ENCODE measurements at regions not wholly inside any gene's neighbourhood (a gene's known extent, or its start where the extent isn't known, plus 50 kb on each side); places are given as distances from the start of the nearest gene placed in this dataset.
"Not testable (repeated sequence)": the region's sequence is repeated elsewhere in the genome, so short reads cannot be mapped to it uniquely, and the experiment has no call there.

DNA sequence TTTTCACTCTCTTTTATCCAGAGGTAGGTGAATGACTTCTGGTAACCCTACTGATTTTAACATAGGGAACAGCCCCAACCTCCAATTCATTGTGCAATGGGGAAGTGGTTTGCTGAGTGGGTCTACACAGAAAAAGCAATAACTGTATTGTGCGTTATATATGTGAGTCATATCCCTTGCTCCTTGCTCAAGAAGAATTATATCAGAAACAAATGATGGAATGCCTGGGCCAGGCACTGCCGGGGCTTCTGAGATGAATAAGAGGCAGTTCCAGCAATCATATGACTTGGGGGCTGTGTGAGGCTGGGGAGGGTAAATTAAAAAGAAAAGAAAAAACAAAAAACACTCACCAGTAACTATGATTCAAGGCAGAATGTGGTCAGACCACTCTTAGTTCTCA, 79.2 kb upstream of the ABCA1 start:
- DNase-seq = peak in 6 of 42 donors; percentile 8 to 71 (median 31)
- intact Hi-C loops (cut with DNase I) = no loop called here

DNA sequence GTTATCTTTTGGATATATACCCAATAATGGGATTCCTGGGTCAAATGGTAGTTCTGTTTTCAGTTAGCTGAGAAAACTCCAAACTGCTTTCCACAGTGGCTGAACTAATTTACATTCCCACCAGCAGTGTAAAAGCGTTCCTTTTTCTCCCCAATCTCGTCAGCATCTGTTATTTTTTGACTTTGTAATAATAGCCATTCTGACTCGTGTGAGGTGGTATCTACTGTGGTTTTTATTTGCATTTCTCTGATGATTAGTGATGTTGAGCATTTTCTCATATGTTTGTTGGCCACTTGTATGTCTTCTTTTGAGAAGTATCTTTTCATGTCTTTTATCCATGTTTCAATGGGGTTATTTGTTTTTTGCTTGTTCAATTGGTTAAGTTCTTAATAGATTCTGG, 82.1 kb upstream of the ABCA1 start:
- DNase-seq; intact Hi-C loops (cut with DNase I): not testable (repeated sequence)

DNA sequence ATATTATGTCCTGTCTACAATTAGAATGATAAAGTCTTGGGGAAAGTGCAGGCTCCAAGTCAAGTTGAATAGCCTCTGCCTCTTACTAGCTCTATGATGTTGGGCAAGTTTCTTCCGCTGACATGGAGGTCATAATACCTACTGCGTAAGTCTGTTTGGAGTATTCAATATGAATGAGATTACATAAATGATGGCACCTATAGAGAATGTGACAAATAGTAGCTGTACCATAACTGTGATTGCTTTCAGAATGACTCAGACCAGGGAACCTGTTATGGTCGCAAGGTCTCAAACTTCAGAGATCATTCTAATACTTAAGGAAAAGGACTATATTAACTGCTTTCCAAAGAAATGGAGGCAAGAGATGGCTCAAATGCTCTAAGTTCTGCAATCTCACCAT, 94.0 kb upstream of the ABCA1 start:
- intact Hi-C loops (cut with DNase I) = no loop called here
- no peak for DNase-seq

DNA sequence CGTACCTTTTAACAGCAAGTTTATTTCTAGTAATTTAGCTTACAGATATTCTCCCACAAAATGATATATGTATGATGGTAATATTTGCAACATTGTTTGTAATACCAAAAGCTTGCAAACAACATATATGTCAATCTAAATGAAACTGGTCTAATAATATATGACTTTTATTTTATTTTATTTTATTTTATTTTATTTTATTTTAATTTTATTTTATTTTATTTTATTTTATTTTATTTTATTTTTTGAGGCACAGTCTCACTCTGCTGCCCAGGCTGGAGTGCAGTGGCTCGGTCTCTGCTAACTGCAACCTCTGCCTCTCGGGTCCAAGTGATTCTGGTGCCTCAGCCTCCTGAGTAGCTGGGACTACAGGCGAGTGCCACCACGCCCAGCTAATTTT, 94.6 kb upstream of the ABCA1 start:
- intact Hi-C loops (cut with DNase I); DNase-seq: not testable (repeated sequence)

DNA sequence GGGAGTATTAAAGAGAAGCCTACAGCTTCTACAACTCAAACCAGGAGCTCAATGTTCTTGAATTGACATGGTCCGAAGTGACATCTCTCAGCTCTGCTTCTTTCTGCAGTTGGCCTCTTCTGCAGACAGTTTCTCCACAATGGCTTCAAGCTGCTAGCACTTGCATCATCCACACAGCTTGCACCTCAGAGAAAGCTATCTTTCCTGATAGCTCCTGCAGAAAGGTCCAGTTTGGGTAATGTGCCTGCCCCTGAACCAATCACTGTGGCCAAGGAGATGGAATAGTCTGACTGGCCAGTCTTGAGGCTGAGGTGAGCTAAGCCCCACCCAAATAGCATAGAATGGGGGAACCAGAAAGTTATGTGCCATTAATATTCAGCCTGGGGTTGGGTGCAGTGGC, 95.8 kb upstream of the ABCA1 start:
- DNase-seq = no peak

DNA sequence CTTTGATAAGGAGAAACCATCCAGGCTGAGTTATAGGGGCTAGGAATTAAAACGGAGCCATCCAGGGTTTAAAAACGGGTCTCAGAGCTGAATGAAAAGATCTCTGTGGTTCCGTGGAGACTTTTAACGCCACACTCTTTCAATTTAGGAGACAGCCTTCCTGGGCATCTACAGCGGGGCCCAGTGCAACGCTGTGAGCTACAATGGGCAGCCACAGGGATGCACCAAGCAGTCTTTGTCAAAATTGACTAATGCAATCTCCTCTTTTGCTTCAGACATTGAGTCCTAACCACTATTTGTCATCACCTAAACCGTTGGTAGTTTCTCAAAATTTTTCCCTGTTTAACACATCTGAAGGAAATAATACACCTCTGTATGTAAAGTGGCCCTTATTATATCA, 96.6 kb upstream of the ABCA1 start:
- no peak for DNase-seq
- intact Hi-C loops (cut with DNase I) = no loop called here

More for the DNA sequence above, 95.8 kb upstream of the ABCA1 start:
- intact Hi-C loops (cut with DNase I) = no loop called here

DNA sequence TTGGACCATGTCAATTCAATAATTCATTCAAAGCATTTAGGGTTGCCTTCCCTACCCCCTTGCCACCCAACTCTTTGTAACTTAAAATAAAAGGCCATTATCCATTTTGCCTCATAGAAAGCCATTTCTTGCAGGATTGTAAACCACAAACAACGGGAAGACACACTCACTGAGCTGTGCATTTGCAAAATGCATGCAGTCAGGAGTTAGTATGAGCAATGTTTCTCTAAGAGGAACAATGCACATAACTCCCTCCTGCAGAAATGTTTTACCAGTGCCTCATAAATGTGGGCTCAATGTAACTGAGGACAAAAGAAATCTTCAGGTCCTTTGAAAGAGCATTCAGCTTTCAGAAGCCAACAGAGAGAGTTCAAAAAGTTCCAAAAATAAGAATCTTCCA, 98.5 kb upstream of the ABCA1 start:
- intact Hi-C loops (cut with DNase I) = no loop called here
- no peak for DNase-seq

DNA sequence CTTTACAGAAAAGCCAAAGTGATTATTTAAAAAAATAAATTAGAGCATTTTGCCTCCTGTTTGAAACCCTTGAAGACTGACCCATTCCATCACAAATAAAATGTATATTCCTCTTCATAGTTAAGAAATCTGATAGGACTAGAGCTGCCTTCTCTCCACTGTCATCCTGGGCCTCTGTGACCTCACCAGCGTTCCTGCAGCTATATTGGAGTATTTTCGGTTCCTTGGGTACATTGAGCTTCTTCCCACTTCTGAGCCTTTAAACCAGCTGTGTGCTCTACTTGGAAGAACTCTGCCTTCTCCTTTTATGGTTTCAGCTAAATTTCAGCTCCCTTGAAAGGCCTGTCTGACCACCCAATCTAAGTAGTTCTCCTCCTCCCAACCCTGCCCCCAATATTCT, 99.1 kb upstream of the ABCA1 start:
- DNase-seq = no peak
- intact Hi-C loops (cut with DNase I) = no loop called here

DNA sequence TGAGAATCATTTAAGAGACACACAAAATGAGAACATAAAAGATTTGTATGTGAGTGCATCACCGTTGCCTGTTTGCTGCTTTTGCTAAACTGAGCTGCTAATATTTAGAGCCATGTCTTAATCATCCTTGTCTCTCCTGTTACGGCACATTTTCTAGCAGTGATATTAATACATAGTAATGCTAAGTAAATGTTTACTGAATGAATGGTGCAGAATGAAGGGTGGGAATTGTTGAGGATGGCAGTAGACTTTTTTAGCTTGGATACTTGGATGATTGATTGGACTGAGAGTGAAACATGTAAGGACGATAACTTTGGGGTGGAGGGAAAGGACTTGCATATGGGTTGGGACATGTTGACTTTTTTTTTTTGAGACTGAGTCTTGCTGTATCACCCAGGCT, 102.3 kb upstream of the ABCA1 start:
- no peak for DNase-seq
- intact Hi-C loops (cut with DNase I) = no loop called here

DNA sequence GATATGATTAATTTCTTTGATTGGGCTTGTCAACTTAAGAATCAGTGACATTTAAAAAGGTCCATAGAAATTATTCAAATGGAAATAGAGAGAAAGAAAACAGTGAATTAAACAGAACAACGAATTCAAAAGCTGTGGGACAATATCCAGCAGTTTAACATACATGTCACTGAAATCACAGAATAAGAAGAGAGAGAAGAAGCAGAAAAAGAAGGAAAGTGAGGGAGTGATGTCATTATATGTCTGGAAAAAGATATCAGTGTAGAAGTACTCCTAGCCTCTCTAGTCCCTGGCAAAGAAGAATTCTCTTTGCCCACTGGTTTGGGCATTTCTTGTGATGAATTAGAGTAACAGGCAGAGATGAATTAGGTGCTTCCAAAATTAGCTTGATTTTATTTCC, 109.2 kb upstream of the ABCA1 start:
- no peak for DNase-seq
- intact Hi-C loops (cut with DNase I) = no loop called here

DNA sequence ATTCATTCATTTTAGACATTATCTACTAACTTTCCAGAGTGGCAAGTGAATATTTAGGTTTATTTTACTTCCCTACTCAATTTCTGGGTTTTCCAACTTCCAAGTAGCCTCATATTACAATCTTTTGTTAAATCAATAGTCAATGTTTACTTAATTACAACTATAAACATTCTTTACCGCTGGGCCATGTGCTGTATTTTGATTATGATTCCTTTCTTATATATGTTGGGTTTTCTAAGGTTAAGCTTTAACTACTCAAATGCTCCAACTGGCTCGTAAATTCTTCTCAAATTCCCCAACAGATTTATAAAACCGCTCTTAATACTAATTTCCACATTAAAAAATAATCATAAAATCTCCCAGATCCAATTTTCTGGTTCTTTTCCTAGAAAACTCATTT, 110.1 kb upstream of the ABCA1 start:
- no peak for DNase-seq
- intact Hi-C loops (cut with DNase I) = no loop called here

DNA sequence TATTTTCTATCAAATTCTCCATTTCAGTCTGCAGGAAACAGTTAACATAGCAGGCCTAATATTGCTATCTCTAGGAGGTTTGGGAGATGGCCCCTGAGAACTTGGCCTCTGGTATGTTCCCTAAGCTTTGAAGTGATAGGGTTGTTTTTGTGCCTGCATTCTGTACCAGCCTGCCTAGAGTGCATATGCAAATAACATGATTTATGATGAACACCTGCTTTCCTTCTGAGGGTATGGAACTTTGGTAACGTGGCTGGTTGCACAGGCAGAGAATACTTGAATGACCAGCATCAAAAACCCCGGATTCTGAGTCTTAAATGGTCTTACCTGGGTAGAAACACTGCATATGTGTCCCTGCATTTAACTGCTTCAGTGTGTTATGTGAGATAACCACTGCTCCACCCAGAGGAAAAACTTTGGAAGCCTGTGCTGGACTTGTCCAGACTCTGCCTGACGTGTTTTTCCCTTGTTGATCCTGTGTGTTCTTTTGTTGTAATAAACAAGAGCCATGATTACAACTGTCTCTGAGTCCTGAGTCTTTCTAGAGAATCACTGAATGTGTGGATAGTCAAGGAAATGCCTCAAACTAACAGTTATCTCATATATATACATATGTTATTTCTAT, 111.3 kb upstream of the ABCA1 start:
- intact Hi-C loops (cut with DNase I) = no loop called here
- DNase-seq = no peak

DNA sequence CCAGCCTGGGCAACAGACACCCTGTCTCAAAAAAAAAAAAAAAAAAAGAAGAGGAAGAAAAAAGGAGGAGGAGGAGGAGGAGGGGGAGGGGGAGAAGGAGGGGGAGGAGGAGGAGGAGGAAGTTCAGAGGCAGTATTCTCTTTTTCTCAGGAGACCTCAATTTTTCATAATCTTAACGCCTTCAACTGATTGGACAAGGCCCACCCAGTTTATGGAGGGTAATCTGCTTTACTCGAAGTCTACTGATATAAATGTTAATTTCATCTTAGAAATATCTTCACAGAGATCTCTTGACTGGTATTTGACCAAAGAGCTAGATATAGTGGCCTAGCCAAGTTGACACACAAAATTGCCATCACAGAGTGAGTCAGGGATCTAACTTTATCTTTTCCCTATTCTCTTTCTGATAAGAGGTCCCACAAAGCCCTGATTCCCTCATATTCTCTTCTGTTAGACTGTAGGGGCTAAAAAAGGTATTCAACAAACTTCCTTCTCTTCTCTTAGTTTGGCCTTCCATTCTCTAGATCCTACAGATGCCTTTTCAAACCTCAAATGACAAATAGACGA, 115.5 kb upstream of the ABCA1 start:
- intact Hi-C loops (cut with DNase I) = no loop called here
- DNase-seq = no peak

DNA sequence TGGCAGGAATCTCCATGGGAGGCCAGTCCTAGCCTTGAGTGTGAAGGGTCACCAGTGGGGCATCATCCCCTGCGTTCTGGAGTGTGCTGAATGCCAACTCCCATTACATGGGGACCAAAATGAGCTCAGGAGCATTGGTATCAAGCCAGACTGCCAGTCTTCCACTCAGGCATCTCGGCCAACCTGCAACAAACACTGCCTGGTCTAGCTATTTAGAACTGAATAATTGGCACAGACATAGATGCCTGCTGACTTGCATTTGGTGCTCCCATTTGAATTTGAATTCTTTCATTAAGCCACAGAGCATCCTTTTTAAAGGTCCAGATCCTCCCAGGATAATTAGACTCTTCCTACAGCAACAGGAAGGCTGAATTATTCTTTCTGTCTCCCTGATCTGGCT, 116.6 kb upstream of the ABCA1 start:
- peak in 26 of 42 donors; percentile 8 to 66 (median 42) for DNase-seq
- intact Hi-C loops (cut with DNase I) = no loop called here

DNA sequence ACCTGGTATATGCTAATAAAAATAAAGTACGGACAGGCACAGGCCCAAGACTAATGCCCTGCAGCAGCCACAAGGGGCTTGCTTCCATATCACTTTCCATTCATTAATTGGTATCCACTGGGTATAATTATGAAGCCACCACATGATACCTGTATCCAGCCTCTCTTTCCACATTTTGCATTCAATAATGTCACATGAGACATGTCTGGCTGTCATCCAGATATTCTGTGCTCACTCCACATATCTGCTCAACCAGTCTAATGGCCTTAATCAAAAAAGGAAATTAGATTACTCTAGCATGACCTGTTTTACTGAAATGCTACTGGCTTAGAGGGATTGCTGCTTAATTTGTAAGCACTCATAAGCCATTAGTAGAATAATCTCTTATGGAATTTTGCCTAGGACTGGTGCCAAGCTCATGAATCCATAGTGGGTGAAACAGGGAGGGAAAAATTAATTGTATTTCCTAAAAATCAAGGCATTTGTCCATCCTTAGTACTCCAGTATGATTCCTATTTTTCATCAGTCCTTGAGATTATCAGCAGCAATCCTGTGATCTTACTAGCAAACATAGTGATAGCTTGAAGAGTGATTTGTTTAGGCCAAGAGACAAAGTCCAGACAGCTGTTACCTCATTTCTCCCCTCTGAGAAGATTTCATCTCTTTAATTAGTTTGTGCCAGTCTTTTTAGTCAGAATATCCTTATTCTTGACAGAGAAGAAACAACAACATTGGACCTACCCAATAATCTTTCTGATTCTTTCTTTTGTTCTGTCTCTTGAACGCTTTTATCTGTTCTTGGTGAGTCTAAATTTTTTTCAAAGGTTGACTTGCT, 119.2 kb upstream of the ABCA1 start:
- no peak for DNase-seq
- intact Hi-C loops (cut with DNase I) = no loop called here

DNA sequence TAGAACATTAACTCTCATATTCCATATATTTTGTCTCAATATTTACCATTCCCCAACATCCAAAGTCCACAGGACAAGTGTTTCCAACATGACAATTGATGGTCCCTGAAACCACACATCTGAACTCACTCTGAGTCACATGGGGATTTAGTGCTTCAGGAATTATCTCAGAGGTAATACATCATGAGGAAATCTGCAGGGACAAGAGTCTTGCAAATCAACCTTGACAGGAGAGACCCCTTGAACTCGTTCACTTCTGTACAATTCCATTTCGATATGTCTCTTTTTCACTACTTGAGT, 119.7 kb upstream of the ABCA1 start:
- intact Hi-C loops (cut with DNase I) = no loop called here

DNA sequence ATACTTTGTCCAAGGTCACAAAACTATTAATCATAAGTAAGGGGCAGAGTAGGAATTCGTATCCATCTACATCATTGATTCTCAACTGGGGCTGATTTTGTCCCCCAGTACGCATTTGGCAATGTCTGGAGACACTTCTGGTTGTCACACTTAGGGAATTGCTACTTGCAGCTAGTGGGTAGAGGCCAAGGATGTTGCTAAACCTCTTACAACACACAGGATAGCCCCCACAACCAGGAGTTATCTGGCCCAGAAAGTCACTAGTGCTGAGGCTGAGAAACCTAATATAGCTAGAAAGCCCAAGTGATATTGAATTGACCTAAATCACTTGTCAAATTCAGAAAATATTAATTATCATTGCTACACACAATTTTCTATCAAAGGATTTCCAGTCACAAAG, 120.4 kb upstream of the ABCA1 start:
- intact Hi-C loops (cut with DNase I) = no loop called here
- DNase-seq = no peak

More for the DNA sequence above, 119.7 kb upstream of the ABCA1 start:
- no peak for DNase-seq

DNA sequence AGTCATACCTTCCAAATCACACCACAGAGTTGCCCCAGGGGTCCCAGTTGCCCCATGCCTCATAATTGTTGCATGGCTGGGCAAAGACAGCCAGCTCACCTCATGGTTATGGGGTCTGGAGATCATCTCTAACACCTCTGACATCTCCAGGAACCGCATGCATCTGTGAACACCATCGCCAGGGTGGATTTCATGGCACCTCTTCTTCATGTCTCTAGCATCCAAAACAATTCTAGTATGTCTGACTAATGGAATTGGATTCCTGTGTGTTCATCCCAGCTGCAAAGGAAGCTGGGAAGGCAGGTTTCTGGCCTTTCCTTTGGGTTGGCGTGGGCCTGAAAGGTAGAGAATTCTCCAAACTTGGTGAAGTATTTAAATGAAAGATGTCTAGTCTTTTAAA, 122.3 kb upstream of the ABCA1 start:
- no peak for DNase-seq
- intact Hi-C loops (cut with DNase I) = no loop called here

DNA sequence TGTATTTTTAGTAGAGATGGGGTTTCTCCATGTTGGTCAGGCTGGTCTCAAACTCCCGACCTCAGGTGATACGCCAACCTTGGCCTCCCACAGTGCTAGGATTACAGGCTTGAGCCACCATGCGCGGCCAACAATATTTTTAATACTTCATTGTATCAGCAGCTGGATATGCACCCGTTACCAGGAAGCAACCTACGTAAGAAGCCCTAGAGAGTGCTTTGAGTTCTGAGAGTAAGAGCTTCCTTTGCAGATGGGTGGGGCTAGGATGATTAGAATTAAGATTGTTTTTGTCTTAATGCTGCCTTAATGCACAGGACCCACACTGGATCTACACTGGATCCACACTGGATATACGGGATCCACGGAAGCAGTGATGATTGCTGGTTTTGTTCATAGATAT, 123.9 kb upstream of the ABCA1 start:
- no peak for DNase-seq
- intact Hi-C loops (cut with DNase I) = no loop called here

DNA sequence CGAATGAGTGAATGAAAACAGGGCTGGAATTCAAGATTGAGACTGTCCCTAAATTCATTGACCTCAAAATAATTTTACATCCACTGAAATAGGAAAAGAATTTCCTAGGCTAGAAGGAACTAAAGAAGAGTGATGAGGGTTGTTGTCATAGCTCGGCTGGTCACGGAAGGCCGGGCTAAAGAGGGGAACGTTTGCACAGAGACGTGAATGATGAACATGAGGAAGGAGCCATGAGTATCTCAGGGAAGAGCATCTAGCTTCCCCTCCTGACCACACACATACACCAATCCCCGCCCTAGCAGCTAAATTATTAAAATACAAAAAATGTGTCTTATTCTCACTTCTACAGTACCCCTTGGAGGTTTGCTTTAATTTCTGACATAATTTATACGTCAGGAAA, 124.4 kb upstream of the ABCA1 start:
- DNase-seq = no peak
- intact Hi-C loops (cut with DNase I) = no loop called here

DNA sequence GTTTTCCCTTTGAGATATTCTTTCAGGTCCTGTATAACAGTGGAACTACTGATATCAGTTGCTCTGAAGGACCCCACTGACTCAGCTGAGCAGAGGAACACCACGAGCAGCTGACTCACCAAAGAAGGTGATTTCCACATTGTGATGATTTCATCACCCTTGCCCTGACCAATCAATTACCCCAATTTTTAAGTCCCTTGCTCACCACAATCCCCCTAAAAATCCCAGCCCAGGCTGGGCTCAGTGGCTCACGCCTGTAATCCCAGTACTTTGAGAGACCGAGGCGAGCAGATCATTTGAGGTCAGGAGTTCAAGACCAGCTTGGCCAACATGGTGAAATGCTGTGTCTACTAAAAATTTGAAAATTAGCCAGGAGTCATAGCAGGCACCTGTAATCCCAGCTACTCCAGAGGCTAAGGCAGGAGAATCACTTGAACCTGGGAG, 125.3 kb upstream of the ABCA1 start:
- DNase-seq = no peak
- intact Hi-C loops (cut with DNase I) = no loop called here
